ENCODE measurements at regions not wholly inside any gene's neighbourhood (a gene's known extent, or its start where the extent isn't known, plus 50 kb on each side); places are given as distances from the start of the nearest gene placed in this dataset.

DNA sequence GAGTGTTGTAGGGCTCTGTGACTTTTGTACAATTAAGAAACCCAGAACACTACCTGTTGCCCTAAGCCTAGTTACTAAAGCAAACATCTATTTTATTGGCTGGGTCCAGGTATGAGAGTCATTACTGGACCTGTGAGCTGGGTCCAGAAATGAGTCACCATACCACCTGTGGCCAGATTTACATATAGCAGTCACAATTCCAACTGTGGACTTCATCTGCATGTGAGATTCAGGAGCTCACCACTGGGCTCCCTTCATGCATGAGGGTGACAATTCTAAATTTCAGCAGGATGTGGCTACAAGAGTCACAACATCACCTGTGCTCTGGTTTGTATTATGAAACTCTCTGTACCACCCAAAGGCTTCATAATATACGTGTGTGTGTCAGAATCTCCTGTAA is 2038.0 kb downstream of the TP53TG3F start:
- no peak for TF ChIP-seq ZNF274 (IDR thresholded peaks at IDR 0.05; ENCODE audit: low read depth, low read length)
- no peak for TF ChIP-seq YY1 (IDR thresholded peaks at IDR 0.05; ENCODE audit: insufficient read depth, insufficient read length)

Data from NT2/D1 (cell line).